HG02678 (cell line): ENCODE measurements at regions not wholly inside any gene's neighbourhood (a gene's known extent, or its start where the extent isn't known, plus 50 kb on each side); places are given as distances from the start of the nearest gene placed in this dataset.

ENCODE experiments used
- ATAC-seq: cut with Tn5 transposase; IDR thresholded peaks from one replicate; pipeline ENCODE4 v1.9.1; 2021; ENCODE audit warnings: mild to moderate bottlenecking, moderate library complexity; ENCODE audit not compliant: unreplicated experiment

DNA sequence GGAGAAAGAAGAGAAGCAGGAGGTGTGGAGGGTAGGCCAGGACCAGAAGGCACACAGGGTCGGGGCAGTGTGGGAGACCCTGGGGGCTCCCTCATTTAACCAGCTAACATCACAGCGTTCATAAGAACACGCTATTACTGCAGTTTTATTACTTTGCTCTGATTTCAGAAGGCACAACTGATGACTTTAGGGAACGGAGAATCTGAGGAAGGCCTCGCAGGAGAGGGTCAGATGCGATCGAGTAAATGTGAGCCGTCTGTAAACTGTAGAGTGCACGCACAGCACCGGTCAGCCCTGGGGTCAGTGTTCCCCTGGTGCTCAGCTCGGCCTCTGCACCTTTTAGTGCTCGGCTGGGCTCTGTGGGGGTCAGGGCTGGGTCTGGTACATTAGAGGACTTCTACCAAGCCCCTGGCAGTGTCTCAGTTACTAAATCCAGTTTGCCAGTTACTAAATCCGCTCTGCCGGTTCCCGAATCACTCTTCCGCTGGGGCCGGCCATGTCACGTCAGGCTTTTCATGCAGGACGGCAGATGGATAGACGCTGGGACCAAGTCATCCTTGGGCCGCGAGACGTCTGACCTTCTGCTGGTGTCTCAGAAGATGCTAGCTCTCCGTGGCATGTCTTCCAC lies 325.9 kb downstream of the SEC14L1 start:
- no peak for ATAC-seq

DNA sequence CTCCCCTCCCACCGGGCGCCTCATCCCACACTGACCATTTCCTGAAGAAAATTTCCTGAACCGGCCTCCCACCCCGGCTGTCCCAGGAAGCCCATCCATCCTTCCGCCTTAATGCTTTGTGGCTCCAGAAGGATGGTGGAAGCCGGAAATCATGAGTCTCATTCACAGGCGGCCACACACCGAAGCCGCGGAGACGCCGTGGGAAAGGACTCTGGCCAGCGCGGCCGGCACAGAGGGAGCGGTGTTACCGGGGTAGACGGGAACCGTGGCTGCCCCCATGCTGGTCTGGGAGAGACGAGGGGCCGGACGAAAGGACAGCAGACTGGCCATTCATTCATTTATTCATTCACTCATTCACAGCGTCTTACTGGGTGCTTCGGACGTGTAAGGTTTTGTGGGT lies 326.8 kb downstream of the SEC14L1 start:
- ATAC-seq: no peak

DNA sequence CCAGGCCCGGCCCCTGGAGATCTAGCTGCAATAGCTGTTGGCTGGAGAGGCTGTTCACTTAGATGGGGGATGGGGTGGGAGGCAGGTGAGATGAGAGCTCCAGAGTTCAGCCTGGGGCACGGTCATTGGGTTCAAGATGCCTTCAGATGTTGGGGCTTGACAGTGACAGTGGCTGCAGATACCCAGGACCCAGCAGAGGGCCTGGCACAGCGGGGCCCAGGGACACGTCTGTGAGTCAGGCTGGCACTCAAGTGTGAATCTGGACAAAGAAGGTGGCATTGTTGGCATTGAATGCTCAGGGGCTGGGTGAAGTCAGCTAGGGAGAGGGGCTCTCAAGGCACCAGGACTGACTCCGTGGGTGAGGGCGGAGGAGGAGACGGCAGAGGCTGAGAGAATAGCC lies 328.1 kb downstream of the SEC14L1 start:
- no peak for ATAC-seq

DNA sequence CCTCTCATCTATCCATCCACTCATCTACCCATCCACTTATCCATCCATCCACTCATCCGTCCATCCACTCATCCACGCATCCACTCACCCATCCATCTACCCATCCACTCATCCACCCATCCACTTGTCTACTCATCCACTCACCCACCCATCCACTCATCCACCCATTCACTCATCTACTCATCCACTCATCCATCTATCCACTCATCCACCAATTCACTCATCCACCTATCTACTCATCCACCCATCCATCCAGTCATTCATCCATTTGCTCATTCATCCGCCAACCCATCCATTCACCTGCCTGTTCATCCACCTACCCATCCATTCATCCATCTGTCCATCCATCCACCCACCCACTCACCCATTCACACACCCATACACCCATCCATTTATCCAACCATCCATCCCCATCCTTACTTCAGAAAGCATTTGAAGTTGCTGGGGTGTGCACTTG lies 329.6 kb downstream of the SEC14L1 start:
- no peak for ATAC-seq

DNA sequence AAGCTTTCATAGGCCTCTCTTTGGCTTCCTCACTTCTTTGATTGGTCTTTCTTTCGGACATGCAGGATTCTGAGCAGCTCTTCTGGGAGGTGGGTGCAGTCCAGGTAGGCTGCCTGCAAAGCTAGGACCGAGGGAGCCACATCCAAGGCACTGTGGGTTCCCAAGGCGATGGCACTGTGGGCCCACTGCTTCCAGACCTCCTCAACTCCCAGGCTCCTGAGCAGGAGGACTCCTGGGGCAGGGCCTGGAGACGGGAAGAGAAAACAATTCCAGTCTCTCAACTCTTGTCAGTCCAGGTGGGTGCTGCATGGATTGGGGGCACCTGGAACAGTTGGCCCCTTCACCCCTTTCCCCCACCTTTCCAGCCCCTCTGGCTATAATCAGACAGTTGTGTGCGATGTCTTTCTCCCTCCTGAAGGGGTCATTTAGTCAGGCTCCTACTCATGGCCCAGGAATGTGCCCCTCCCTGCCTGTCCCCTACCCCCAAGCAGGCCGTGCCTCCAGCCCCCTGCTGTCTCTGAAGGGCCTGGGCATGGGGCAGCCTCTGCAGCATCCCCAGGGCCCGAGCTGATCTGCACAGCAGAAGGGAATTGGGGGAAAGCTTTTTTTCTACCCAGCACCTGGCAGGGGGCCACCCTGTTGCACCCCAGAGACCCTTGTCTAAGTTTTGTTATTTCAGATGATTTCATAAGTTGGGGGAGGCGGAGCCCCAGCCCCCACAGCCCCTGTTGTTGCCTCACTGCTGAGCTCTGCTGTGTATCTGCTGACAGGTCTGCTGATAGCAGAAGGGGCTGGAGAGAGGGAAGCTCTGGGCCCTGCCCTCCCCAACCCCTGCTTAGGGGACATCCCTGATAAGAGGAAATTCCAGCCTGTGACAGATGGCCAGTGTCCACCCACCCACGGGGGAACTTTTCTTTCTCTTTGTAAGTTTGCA lies 330.3 kb downstream of the SEC14L1 start:
- no peak for ATAC-seq

DNA sequence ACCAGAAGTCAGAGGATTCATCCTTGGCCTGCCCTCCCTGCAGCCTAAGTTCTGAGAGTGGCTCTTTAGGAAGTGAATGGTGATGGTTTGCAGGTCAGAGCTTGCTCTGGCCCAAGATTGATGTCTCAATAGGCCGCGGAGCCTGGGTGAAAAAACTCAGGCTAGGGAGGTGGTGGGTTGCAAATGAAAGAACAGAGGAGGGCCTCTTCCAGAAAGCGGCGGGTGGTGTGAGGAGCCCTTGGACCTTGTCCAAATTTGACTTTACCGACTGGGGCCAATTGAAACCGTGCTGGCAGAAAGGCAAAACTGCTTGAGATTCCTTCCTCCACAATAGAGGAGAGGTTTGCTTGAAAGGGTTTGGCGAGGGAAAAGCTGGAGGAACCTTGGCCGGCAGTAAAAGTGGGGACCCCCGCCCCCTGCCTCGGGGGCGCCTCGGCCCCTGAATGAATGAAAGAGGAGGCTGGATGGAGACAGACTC lies 331.3 kb downstream of the SEC14L1 start:
- no peak for ATAC-seq

DNA sequence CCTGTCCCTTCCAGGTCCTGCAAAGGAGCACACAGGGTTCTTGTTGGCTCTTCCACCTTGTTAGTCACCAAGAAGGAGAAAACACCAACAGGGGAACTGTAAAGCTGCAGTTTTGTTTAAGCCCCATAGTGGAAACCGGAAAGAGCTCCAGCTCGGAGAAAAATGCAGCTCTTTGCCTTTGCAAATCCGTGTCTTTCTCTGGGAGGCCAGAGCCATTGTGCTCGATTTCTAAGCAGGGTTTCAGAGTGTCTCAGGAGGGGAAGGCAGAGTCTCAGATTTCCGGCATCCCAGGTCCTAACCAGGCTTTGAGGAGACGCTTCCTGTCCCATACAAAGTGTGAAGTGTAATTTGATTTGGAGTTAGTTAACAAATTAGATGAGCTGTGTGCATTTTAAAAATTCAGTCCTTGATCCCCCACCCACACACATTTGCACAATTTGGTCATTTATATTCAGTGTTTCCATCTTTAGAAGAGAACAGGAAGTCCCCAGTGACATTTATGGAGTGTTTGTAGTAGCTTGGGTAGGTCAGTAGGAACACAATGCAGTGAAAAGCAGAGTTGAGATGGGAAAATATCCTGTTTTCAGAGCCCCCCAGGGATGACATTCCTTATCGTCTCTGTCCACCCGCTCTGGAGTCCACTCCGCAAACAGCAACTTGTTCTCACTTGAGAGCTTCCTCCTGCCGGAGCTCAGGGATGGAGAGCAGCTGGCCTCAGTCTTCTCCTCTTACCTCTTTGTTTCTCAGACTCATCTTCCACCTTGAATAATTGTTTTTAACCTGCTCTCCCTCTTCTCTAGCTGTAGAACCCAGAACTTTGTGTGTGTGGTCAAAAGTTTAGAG lies 331.9 kb downstream of the SEC14L1 start:
- ATAC-seq: no peak

DNA sequence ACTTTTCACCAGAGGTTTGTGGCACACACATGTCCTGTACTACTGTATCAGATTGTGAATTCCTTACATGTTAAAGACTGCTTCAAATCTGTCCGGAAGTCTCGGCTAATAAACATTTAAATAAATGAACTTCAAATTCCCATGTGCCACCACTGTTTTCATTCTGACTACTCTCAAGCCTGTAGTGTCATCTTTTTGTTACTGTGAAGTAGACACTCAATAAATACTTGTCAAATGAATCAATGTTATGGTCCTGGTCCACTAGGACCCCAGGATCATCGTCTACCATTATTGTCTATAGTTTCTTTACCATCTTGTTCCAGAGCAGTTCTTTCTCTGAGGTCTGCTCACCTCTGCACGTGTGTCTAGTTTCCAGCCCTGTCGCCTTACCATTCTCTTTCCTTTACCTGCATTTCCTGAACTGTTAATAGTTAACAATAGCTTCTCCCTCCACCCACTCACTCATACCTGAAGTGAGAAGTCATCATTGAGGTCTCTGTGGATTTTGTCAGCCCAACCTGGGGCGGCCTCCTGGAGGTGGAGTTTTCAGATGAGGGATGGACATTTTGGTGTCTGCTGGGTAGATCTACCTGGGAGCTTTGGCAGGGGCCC lies 333.0 kb downstream of the SEC14L1 start:
- ATAC-seq: no peak

DNA sequence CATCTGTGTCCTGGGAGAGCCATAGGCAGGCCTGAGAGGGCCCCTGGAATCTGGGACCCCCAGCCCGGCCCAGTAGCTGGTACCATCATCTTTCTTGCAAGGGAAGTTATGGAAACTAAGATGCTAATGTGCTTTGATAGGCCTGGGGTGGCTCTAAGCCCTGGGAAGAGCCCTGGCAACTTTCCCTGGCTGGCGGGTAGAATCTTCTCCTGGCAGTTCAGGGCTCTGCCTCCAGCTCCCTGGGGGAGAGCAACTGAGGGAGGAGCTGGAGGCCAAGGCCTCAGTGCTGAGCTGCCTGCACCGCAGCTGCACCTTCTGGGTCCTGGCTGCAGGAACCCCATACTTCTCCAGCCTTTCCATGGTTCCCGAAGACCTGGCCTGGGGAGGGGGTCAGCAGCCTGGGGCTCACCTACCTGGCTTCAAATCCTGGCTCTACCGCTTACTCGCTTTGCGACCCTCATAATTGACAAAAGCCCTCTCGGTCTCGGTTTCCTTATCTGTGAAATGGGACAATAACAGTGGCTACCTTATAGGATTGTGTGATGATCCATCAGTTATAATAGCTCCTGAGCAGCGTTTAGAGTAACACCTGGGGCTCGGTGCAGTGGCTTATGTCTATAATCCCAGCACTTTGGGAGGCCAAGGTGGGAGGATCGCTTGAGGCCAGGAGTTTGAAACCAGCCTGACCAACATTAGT lies 333.7 kb downstream of the SEC14L1 start:
- ATAC-seq: no peak

DNA sequence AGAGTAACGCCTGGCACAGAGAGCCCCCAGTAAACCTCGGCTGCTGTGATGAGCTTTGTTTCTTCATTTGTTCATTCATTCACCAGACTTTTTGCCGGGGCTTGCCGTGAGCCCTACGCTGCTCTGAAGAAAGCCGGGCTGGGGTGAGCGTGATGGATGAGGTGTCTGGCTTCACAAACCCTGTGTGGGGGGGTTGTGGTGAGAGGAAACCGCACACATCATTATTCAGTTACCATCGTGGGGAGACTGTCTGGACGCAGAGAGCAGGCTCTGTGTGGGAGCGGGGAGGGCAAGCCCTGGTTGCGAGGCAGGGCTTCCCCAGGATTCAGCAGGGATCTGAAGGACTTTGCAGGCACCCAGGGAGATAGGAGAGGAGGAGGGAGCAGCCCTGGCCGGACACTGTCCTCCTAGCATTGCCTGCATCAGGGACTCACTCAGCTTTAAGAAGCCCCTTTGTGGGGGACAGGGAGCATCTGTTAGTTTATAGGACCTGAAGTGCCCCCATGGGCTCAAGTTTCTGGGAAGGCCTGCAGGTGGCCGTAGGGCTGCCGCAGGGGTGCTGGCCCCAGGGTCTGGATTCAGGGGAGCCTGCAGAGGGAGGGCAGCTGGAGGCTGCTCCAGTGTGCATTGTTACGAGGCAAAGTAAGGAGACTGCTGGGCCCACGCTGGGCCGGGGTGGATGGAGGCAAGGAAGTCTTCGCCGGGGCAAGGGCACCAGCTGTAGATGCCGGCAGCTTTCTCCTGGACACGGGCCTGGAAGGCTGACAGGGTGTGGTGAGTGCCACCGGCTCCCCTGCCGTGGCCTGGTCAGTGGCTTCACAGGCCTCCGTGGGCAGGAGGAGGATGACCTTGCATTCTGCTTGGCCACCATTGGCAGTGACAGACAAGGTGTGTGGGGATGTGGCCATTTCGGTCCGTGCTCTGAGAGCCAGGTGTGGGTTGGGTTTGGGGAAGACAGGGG lies 334.5 kb downstream of the SEC14L1 start:
- ATAC-seq: no peak

DNA sequence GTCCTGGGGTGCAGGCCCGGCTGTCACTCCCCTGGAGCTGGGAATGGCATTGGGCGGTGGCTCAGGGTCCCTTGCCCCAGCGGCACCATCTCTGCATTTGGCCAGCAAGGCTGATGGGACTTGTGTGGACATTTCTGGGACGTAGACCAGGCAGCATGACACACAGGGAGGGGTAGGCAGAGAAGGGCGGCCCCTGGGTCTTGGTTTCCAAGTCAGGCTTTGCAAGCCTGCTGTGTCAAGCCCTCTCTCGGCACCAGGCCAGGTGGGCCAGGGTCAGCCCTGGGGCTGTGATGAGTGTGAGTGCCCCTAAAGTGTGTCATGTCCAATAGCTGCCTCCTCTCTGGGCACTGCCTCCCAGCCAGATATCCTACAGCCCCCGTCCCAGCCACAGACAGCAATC lies 335.2 kb downstream of the SEC14L1 start:
- ATAC-seq: no peak

DNA sequence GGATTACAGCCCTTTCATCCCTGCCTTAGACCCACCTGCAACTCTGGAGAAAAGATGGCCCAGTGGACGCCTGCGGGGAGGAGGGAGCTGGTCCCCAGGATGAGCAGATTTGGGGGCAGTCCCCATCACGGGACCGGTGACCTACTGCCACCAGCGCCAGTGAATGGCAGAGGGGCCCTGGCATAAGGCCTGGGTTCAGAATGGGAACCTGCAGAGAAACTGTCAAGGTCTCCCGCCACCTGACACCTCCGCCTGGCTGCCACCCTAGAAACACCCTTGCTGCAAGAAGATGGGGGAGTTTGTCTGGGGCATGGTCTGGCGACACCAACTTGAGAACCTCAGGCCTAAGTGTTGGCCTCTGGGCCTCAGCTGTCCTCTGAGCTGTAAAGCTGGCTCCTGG lies 335.7 kb downstream of the SEC14L1 start:
- no peak for ATAC-seq

DNA sequence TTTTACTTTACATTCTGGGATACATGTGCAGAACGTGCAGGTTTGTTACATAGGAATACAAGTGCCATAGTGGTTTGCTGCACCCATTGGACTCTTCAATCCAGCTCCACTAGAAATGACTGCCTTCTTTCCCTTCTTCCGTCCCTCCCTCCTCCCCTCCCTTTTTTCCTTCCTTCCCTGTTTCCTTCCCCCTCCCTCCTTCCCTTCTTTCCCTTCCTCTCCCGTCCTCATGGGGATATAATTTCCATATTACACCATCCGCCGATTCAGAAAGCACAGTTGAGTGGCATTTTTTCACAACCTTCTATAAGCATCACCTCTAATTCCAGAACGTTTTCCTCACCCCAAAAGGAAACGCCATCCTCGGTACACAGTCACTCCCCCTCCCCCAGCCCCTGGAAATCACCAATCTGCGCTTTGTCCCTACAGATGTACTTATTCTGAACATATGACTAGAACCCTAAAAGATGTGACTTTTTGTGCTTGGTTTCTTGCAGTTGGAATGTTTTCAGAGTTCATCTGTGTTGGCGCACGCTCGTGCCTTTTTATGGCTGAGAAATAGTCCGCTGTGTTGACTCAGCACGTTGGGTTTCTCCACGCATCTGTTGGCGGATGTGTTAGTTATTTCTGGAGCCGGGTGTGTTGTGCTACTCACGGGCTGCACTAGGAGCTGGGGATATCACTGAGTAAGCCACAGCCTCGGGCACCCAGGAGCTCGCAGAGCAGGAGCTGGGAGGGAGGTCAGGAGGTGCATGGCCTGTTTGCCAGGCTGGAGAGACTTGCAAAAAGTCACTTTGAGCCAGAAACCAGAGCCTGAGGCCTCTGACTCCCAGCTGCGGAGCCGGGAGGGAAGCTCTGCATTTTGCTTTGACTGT lies 336.4 kb downstream of the SEC14L1 start:
- ATAC-seq: no peak

DNA sequence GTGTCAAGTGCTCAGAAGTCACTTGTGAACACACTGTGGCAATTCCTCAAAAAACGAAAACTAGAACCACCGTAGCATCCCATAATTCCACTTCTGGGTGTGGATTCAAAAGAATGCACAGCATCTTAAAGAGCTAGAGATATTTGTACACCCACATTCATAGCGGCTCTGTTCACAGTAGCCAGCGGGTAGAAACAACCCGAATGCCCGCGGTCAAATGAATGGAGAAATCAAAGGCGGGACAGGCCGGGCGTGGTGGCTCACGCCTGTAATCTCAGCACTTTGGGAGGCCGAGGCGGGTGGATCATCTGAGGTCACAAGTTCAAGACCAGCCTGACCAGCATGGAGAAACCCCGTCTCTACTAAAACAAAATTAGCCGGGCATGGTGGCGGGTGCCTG lies 337.5 kb downstream of the SEC14L1 start:
- ATAC-seq: no peak

DNA sequence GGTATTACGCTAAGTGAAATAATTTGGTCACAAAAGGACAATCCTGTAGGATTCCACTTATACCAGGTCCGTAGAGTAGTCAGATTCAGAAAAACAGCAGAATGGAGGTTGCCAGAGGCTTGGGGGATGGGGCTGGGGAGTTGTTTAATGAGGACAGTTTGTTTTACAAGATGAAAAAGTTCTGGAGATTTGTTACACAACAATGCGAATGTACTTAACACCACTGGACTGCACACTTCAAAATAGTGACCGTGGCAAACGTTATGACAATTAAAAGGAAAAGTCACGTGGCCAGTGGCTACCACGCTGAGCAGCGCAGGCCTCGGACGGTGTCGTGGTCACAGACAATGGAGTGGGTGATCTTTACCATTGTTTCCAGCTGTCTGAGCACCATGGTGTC lies 338.1 kb downstream of the SEC14L1 start:
- no peak for ATAC-seq

DNA sequence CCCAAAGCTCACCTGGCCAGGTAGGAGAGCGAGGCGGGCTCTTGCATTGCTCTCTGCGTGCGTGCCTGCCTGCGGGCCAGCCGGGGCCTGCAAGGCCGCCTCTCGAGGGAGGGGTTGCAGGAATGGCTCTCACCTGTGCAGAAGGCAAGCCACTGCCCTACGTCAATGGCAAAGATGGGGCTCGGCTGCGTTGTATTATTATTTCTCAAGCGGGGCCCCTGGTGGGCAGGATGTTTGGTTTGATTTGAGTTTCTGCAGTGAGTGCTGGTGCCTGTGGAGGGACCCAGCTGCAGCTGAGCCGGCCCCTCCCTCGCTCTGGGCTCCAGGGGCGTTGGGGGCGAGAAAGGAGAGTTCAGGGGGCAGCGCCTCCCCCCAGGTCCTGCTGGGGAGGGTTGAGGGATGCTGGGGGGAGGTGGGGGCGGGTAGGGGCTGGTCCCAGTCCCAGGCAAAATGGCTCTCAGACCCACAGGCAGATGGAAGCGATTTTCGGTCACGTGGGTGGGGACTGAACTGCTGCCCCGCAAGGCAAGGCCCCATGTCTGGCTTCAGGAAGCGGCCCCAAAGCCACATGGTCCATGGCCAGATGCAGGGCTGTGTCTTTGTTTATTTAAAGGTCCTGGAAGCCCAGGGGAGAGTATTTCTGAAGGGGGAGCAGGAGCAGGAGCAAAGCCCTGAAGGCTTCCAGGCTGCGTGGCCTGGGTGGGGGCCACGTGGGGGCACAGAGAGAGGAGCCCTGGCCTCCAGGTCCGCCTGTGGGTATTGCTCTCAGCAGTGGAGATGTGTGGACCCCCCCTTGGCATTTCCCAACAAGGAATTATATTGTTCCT lies 338.8 kb downstream of the SEC14L1 start:
- ATAC-seq: no peak

DNA sequence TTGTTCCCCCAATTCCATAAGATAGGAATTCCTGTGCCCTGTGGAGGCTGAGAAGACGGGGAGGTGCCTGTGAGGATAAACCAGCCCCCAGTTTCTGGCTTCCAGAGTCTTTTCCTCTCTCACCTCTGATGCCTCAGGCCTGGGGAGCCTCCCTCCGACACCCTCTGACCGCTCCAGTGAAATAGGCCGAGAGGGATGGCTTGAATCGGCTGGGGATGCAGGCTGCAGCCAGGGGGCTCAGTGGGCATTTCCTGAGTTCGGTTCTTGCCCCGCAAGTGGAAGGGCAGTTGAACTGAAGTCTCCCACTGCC lies 339.4 kb downstream of the SEC14L1 start:
- no peak for ATAC-seq
